Left forelimb (tissue), 1 donor: ENCODE measurements at regions not wholly inside any gene's neighbourhood (a gene's known extent, or its start where the extent isn't known, plus 50 kb on each side); places are given as distances from the start of the nearest gene placed in this dataset.

Source experiments
- DNase-seq: peaks from one replicate; pipeline ENCODE4 v3.0.0-alpha.2; 2018; ENCODE audit warnings: low spot score

GRCh38 chr18:78363556-78364387, 615.8 kb upstream of the SALL3 start:
- DNase-seq, result no peak

DNA sequence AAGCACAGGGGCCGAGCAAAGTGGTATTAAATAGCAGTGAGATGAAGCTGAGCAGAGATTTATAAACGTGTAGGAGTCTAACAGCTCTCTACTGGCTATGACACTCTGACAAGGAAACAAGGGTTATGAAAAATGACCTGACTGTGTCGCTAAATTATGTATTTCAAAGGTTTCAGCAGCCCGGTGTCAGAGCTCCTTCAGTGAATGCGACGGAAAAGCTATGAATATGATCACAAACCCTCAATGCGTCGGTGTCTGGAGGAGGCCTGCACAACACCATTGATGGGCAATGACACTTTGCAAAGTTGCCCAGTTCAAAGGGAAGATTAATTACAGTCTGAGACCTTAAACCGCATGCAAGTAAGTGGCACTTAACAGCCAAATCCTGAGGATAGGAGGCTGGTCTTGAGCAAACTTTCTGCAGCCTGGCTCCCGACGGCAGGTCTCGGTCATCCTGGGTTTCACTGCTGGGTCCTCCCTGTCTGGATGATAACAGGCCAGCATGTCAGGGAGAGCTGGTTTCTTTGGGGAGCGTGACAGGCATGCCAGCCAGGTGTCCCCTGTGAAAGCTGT, 615.1 kb upstream of the SALL3 start:
- DNase-seq, result no peak

DNA sequence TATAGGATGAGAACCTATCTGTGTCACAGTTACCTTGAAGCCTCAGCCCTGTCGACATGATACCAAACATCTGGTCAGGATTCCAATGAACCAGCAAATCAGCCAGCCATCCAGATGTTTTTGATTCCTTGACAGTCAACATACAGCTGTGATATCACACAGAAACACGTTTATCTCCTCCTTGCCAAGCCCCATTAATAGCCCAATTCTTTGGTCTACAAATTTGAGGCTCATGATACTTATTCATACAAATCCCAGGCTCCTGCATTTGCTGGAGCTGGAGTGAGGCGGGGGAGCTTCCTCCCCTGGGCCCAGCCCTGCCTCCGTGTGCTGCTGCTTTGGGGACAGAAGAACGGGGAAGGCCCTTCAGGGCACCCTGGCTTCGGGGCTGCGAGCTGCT, 611.6 kb upstream of the SALL3 start:
- DNase-seq, result no peak

GRCh38 chr18:78368726-78369125, 610.9 kb upstream of the SALL3 start:
- no peak for DNase-seq

- DNase-seq, result no peak
Measured at GRCh38 chr18:78376046-78376445, 603.6 kb upstream of the SALL3 start.

- no peak for DNase-seq
Measured at GRCh38 chr18:78378403-78378802, 601.2 kb upstream of the SALL3 start.

DNA sequence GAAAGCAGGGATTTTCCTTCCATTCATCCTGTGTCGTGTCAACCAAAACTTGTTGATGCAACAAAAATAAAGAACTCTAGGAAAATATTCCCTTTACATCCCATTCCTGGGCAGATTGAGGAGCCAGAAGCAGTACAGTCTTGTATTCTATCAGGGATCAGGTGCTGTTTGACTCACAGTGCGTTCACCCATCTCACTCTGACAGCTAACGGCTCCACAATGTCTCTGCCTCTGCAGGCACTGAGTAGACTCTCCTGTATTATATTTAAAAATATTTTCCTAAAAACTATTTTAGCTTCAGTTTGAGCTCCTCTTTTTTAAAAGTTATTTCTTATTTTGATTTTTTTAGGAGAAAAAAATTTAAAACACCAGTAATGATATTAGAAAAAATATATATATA, 600.6 kb upstream of the SALL3 start:
- DNase-seq, result no peak

- no peak for DNase-seq
Measured at GRCh38 chr18:78390348-78390951, 589.2 kb upstream of the SALL3 start.

DNA sequence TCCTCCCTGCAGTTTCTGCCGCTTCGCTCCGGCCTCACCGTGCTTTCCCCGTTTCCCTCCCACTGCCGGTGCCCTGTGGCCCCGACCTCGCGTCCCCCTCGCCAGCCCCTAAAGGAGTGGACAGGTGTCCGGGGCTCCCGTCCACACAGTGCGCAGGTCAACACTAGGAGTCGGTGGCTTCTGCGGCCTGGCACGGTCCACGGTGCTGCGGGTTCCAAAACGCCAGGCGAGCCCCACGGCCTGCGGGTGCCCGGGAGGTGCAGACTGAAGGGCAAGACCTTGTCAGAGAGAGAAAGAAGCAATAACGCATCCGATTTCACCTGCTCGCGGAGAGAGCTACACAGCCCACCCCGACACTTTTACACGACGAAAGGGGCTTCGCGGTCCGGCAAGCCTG, 588.7 kb upstream of the SALL3 start:
- no peak for DNase-seq

DNA sequence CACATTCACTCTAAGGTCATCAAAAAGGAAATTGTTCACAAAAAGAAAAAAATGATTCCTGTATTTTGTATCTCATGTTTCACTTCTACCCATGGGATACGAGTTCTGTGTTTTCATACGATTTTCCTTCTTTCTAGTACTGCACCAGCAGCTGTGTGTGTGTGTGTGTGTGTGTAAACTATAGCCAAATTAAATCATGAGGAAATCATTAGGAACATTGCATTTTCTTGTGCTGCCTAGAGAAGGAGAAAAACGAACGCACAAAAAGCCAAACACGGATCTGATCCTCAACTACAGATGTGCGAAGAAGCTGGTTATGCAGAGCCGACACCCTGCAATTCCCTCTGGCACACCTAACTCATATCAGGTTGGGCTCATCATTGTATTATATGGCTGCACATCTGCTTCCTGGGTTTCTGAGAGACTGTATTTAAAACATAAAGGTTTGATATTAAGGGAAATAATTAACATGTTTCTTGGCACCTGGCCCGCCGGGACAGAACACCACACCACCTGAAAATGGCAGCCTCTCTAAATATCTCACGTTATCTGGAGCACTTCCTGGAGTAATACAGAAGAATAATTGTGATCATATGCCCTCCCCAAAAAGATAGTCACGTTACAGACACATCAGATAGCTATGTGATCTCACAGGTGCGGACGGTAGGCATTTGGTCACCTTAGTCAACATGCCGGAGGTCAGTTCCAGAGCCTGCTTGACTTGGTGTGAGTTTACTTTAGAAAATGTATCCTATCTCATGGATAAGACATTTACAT, 586.3 kb upstream of the SALL3 start:
- DNase-seq, result no peak

DNA sequence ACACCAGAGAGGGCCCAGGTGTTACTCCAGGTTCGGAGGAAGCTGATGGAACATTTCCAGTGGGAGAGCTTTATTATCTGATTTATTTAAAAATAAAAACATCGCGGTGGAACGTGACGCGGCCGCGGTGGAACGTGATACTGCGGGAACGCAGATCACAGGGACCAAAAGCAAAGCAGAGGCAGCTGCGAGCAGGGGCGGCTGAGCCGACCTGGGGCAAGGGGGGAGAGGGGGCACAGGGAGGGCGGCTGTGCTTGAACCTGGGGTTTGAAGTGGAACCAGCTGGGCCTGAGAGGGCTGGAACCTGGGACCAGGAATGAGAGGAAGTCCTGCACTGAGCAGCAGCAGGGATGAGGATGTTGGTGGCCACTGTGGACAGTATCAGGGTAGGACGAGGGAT, 583.5 kb upstream of the SALL3 start:
- DNase-seq, result no peak

GRCh38 chr18:78396756-78397155, 582.9 kb upstream of the SALL3 start:
- DNase-seq, result no peak

GRCh38 chr18:78399992-78400503, 579.6 kb upstream of the SALL3 start:
- no peak for DNase-seq

- no peak for DNase-seq
Measured at GRCh38 chr18:78402440-78402839, 577.2 kb upstream of the SALL3 start.

- DNase-seq, result no peak
Measured at GRCh38 chr18:78402966-78403365, 576.7 kb upstream of the SALL3 start.

DNA sequence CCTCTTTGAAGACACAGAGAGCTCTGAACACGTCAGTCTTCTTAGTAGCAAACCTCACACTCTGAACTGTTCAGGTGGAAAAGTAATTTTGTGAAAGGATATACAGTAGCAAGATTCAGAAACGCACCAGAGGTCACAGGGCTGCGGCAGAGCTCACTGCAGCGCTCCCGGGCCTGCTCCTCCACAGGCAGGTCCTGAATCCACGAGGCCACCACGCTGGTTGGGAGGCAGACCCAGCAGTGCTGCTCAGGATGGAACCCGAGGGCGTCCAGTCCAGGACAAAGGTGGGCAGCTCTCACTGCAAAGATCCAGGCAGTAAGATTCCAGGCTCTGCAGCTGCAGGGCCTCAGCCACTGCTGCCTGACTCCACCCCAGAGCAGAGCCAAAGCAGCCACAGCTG, 576.2 kb upstream of the SALL3 start:
- DNase-seq, result no peak

- DNase-seq, result no peak
Measured at GRCh38 chr18:78405763-78406162, 573.9 kb upstream of the SALL3 start.

DNA sequence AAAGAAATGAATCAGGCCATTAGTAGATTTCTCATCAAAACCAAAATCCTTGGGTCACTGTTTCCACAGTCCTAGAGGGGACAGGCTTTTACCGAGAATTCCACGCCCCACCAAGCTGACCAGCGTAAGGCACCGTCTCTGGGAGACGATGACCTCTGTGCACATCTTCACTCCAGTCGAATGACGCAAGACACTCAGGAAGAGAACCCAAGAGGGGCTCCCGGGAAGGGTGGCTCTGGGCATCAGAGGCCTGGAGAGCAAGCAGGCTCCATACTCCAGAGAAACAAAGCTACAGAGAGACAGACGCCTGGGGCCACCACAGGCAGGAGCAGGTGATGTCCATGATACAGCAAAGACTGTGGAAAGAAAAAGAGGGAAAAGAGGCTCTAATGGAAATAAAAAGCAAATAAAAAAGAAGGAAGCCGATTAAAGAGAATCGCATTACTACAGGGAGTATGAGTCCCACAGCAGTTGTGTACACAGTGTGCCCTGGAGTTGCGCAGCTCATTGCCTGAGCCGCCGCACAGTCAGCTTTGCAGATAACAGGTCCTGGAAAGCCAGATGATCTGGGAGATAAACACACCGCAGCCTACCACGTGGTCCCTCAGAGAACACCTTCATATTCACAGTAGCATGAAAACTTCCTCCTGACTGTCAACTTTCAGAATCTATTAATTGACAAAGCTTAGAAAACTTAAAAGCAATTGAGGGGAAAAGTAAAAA, 572.7 kb upstream of the SALL3 start:
- DNase-seq, result no peak

GRCh38 chr18:78407466-78407844, 572.2 kb upstream of the SALL3 start:
- DNase-seq, result no peak

DNA sequence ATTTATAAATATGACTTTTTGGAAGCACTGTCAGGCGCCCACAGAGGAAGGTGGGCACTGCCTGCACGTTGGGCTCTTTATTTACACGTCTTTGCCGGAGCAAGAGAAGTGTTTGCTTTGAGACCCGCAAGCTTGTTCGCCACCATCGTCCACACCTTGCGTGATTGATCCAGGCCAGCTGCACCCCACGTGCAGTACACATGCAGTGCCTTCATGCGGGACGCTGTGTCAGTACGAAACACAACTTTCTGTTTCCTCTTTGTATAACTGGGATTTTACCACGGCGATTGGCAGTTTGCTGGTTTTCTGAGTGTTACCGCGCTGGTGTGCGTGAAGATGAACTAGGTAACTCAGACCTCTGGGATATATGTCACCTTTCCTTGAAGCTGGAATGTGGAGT, 571.0 kb upstream of the SALL3 start:
- no peak for DNase-seq

GRCh38 chr18:78410094-78410786, 569.4 kb upstream of the SALL3 start:
- peak; percentile 38 for DNase-seq
